Gastroesophageal sphincter (tissue), 4 donors: ENCODE measurements at regions not wholly inside any gene's neighbourhood (a gene's known extent, or its start where the extent isn't known, plus 50 kb on each side); places are given as distances from the start of the nearest gene placed in this dataset.

Experiments used
- ATAC-seq: fragments of 150-250 bp; one replicate; pipeline ENCODE4 v1.9.1; 2016; ENCODE audit warnings: mild to moderate bottlenecking, moderate library complexity
- H3K27ac ChIP-seq, 4 donors: fragments of 200-600 bp; sonication (generic) in 3 of 4; 1 replicate in 3 of 4; 2 replicates in 1 of 4; pipeline ENCODE4 v1.5.1; 2016 to 2019
- H3K27me3 ChIP-seq: fragments of 200-600 bp; sonication (generic); one replicate; pipeline ENCODE4 v1.5.1; 2019
- H3K36me3 ChIP-seq, 2 donors: fragments of 200-600 bp; sonication (generic); one replicate each; pipeline ENCODE4 v1.5.1; 2019; ENCODE audit warnings: control low read depth in 1 of 2
- H3K4me1 ChIP-seq, 3 donors: fragments of 200-600 bp; sonication (generic); 1 replicate in 2 of 3; 2 replicates in 1 of 3; pipeline ENCODE4 v1.5.1; 2016 to 2019; ENCODE audit warnings: control low read depth in 2 of 3
- H3K4me3 ChIP-seq, 2 donors: fragments of 200-600 bp; sonication (generic); one replicate each; pipeline ENCODE4 v1.5.1; 2019; ENCODE audit warnings: mild to moderate bottlenecking in 1 of 2, moderate library complexity in 1 of 2
- H3K9me3 ChIP-seq, 3 donors: fragments of 200-600 bp; sonication (generic); one replicate each; pipeline ENCODE4 v1.5.1; 2017 to 2019; ENCODE audit warnings: control low read depth in 2 of 3
- CTCF ChIP-seq, 4 experiments: fragments of 200-600 bp in 2 of 4; fragments of 450-650 bp in 2 of 4; sonication (generic) in 1 of 4; IDR thresholded peaks; one replicate each; pipeline ENCODE4 v1.5.1; 2017 to 2019; ENCODE audit warnings: antibody characterized with exemption in 4 of 4, mild to moderate bottlenecking in 2 of 4, moderate library complexity in 2 of 4
- EP300 ChIP-seq: sonication (generic); formaldehyde crosslinking; IDR thresholded peaks from one replicate; pipeline ENCODE4 v1.6.1; 2017; ENCODE audit warnings: antibody characterized with exemption, mild to moderate bottlenecking
- POLR2A ChIP-seq, 2 donors: fragments of 450-650 bp; IDR thresholded peaks; one replicate each; pipeline ENCODE4 v1.6.1; 2017; ENCODE audit warnings: antibody characterized with exemption in 2 of 2, mild to moderate bottlenecking in 2 of 2, moderate library complexity in 1 of 2
- POLR2AphosphoS5 ChIP-seq: sonication (generic); formaldehyde crosslinking; IDR thresholded peaks from one replicate; pipeline ENCODE4 v1.6.1; 2017; ENCODE audit warnings: antibody characterized with exemption
- WGBS, 2 donors: methylation state at CpG; one replicate each; pipeline ENCODE4 v1.1.5; 2018; ENCODE audit warnings: low coverage in 1 of 2; 5-methylcytosine and 5-hydroxymethylcytosine counted together

GRCh38 chr6:167737205-167737830 is 89.4 kb upstream of the AFDN start:
- WGBS, 2 donors = 86% methylated on average over 6 of the region's 23 CpGs; no CpG with 5 or more reads in 1 of the 2 donors
- ATAC-seq = no peak

GRCh38 chr6:167738386-167738785 is 88.3 kb upstream of the AFDN start:
- Histone ChIP-seq H3K36me3 (no peaks in the 10 kb centered on the region), H3K27ac (no peak overlapping the region), H3K4me3 (no peak overlapping the region), H3K9me3 (peaks cover 0 to under 1% (median 0%) of the 10 kb centered on the region in 3 donors), H3K4me1 (peaks cover 0 to 16% (median 8%) of the 10 kb centered on the region in 3 donors), H3K27me3 (peaks cover 3% of the 10 kb centered on the region)
- TF ChIP-seq POLR2A (IDR thresholded peaks at IDR 0.05) = no peak
- TF ChIP-seq EP300 = no peak
- TF ChIP-seq POLR2AphosphoS5 = no peak
- TF ChIP-seq CTCF (IDR thresholded peaks at IDR 0.05) = no peak
- 90% methylated on average over 7 of the region's 13 CpGs; no CpG with 5 or more reads in 1 of the 2 donors for WGBS, 2 donors
- no peak for ATAC-seq

More at GRCh38 chr6:167737205-167737830, 89.4 kb upstream of the AFDN start:
- Histone ChIP-seq H3K27me3 (peaks cover 3% of the 10 kb centered on the region), H3K4me3 (no peak overlapping the region), H3K27ac (no peak overlapping the region), H3K9me3 (no peaks in the 10 kb centered on the region), H3K36me3 (no peaks in the 10 kb centered on the region), H3K4me1 (peaks cover 0 to 18% (median 8%) of the 10 kb centered on the region in 3 donors)
- TF ChIP-seq CTCF (IDR thresholded peaks at IDR 0.05) = no peak

GRCh38 chr6:167739721-167740475 is 86.8 kb upstream of the AFDN start:
- Histone ChIP-seq H3K27ac (no peak overlapping the region), H3K4me1 (peaks cover 0 to 1% (median 0%) of the 10 kb centered on the region in 3 donors), H3K36me3 (no peaks in the 10 kb centered on the region), H3K27me3 (peaks cover 5% of the 10 kb centered on the region), H3K4me3 (no peak overlapping the region), H3K9me3 (peaks cover 0 to 10% (median 0%) of the 10 kb centered on the region in 3 donors)
- no peak for ATAC-seq
- TF ChIP-seq CTCF (IDR thresholded peaks at IDR 0.05) = no peak
- no peak for TF ChIP-seq POLR2A (IDR thresholded peaks at IDR 0.05)
- TF ChIP-seq POLR2AphosphoS5 = no peak
- TF ChIP-seq EP300 = no peak
- WGBS, 2 donors = 90 to 95% methylated on average over 12 to 15 of the region's 23 CpGs

DNA sequence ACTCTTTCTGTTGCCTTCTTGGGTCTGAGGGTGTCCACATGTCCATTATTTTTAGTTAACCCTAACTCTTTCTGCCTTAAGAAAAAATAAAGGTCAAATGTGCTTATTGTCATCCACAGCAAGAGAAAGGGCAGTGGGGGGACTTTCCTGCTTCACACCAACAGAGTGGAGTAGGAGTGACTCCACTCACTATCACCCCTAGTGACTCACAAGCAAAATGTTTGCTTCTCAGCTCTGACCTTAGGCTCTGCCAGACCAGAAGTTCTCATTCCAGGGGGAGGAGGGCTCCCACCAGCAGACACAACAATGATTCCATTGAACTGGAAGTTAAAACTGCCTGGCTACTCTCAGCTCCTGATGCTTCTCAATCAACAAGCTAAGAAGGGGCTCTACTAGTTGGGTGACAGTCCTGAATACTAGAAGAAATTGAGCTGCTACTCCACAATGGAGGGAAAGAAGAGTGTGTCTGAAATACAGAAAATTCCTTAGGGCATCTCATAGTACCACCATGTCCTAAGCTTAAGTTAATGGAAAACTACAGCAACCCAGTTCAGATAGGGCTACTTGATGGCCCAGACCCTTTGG is 83.9 kb upstream of the AFDN start:
- Histone ChIP-seq H3K27me3 (peaks cover 17% of the 10 kb centered on the region), H3K36me3 (no peaks in the 10 kb centered on the region), H3K4me1 (peaks cover 0 to 16% (median 0%) of the 10 kb centered on the region in 3 donors), H3K27ac (no peak overlapping the region), H3K4me3 (no peak overlapping the region), H3K9me3 (peaks cover 0 to 10% (median 0%) of the 10 kb centered on the region in 3 donors)
- TF ChIP-seq CTCF (IDR thresholded peaks at IDR 0.05) (no peak), EP300 (no peak), POLR2A (IDR thresholded peaks at IDR 0.05) (no peak), POLR2AphosphoS5 (no peak)
- ATAC-seq = no peak
